HCT116 (cell line): ENCODE measurements at regions not wholly inside any gene's neighbourhood (a gene's known extent, or its start where the extent isn't known, plus 50 kb on each side); places are given as distances from the start of the nearest gene placed in this dataset.

Experiments used
- ATAC-seq: fragments of 200-7000 bp; cut with Tn5 transposase; 2 replicates; pipeline ENCODE4 v1.9.1; 2020; ENCODE audit warnings: mild to moderate bottlenecking, moderate library complexity
- BruUV-seq: library from RNA; stranded (reverse); fragments of 400-500 nt; replicated peaks from 2 replicates; lab custom pipeline; 2021; lab: Mats Ljungman, UMichigan
- CTCF ChIA-PET: fragments of 300-600 bp; sonication (Branson Sonifier 250); formaldehyde crosslinking; loops from one replicate; lab custom pipeline; 2021; ENCODE audit warnings: antibody characterized with exemption; lab: Charles Lee
- POLR2A ChIA-PET: fragments of 300-600, 350-600 bp; sonication (Branson Sonifier 250); formaldehyde crosslinking; loops from one replicate; lab custom pipeline; 2021; ENCODE audit warnings: antibody characterized with exemption; lab: Charles Lee
- RAD21 ChIA-PET, 2 experiments: fragments of 300-600 bp; sonication (Branson Sonifier 250); formaldehyde crosslinking; loops; one replicate each; lab custom pipeline; 2023; ENCODE audit warnings: low total read pairs in 2 of 2; ENCODE audit not compliant: uncharacterized antibody in 2 of 2, unreplicated experiment in 2 of 2, low non-redundant PET in 1 of 2; lab: Charles Lee
- DNase-seq: peaks from one replicate; pipeline ENCODE4 v3.0.0-alpha.2; 2010; ENCODE audit warnings: low read depth, low spot score
- H2AFZ ChIP-seq: fragments of 200-600 bp; shearing (Covaris generic), sonication (generic); 2 replicates; pipeline ENCODE4 v1.6.1; 2017; ENCODE audit warnings: low read depth, mixed run types, mixed read lengths, antibody characterized with exemption, low read length; ENCODE audit not compliant: poor library complexity, severe bottlenecking
- H3K27ac ChIP-seq: 2 replicates; pipeline ENCODE4 v1.5.1; 2012; ENCODE audit warnings: low read depth, low read length
- H3K27me3 ChIP-seq: fragments of 200-600 bp; sonication (generic); 2 replicates; pipeline ENCODE4 v1.6.1; 2016; ENCODE audit warnings: mixed run types, low read length, mixed read lengths; ENCODE audit not compliant: insufficient read depth
- H3K36me3 ChIP-seq, 2 experiments: fragments of 200-500 bp in 1 of 2; fragments of 200-600 bp in 1 of 2; sonication (Bioruptor generic) in 1 of 2; sonication (generic) in 1 of 2; 2 replicates each; pipeline versions ENCODE4 v1.5.1 to v1.6.1; 2014 to 2016; ENCODE audit warnings: low read length in 2 of 2, inconsistent platforms in 1 of 2, mixed read lengths in 1 of 2, mixed run types in 1 of 2; ENCODE audit not compliant: insufficient read depth in 2 of 2, control insufficient read depth in 1 of 2
- H3K4me1 ChIP-seq, 2 experiments: fragments of 200-600 bp in 1 of 2; sonication (generic) in 1 of 2; 2 replicates each; pipeline versions ENCODE4 v1.5.1 to v1.6.1; 2012 to 2017; ENCODE audit warnings: low read length in 2 of 2, inconsistent platforms in 1 of 2, mild to moderate bottlenecking in 1 of 2, mixed read lengths in 1 of 2, mixed run types in 1 of 2, moderate library complexity in 1 of 2; ENCODE audit not compliant: insufficient read depth in 2 of 2, control insufficient read depth in 1 of 2
- H3K4me2 ChIP-seq: fragments of 200-600 bp; sonication (generic); 2 replicates; pipeline ENCODE4 v1.6.1; 2017; ENCODE audit warnings: mixed run types, low read length, mixed read lengths
- H3K4me3 ChIP-seq, 2 experiments: fragments of 200-600 bp in 1 of 2; sonication (generic) in 1 of 2; replicated peaks in 1 of 2; 2 replicates each; pipeline ENCODE4 v1.5.1; 2011 to 2016; ENCODE audit warnings: low read length in 2 of 2, control low read depth in 1 of 2, low read depth in 1 of 2, mild to moderate bottlenecking in 1 of 2, mixed read lengths in 1 of 2, mixed run types in 1 of 2
- H3K79me2 ChIP-seq: fragments of 200-600 bp; sonication (generic); 2 replicates; pipeline ENCODE4 v1.6.1; 2017; ENCODE audit warnings: mild to moderate bottlenecking, mixed run types, low read length, moderate library complexity, mixed read lengths; ENCODE audit not compliant: insufficient read depth
- H3K9ac ChIP-seq: fragments of 200-600 bp; sonication (generic); 2 replicates; pipeline ENCODE4 v1.6.1; 2016; ENCODE audit warnings: low read length, mixed read lengths
- H3K9me2 ChIP-seq: fragments of 200-600 bp; sonication (generic), shearing (Covaris generic); 2 replicates; pipeline ENCODE4 v1.6.1; 2017; ENCODE audit warnings: mixed run types, mild to moderate bottlenecking, moderate library complexity; ENCODE audit not compliant: insufficient read depth
- H3K9me3 ChIP-seq, 2 experiments: fragments of 200-500 bp in 1 of 2; fragments of 200-600 bp in 1 of 2; sonication (Bioruptor generic) in 1 of 2; sonication (generic) in 1 of 2; 2 replicates each; pipeline ENCODE4 v1.6.1; 2014 to 2017; ENCODE audit warnings: low read length in 2 of 2, mixed read lengths in 2 of 2, inconsistent platforms in 1 of 2, low read depth in 1 of 2, mild to moderate bottlenecking in 1 of 2, mixed run types in 1 of 2, moderate library complexity in 1 of 2; ENCODE audit not compliant: control insufficient read depth in 1 of 2, insufficient read depth in 1 of 2
- H4K20me1 ChIP-seq: fragments of 200-600 bp; sonication (generic), shearing (Covaris generic); 2 replicates; pipeline ENCODE4 v1.6.1; 2017; ENCODE audit warnings: mixed run types, mild to moderate bottlenecking, moderate library complexity; ENCODE audit not compliant: insufficient read depth
- CBX3 ChIP-seq: IDR thresholded peaks from 2 replicates; pipeline ENCODE4 v1.6.1; 2012; ENCODE audit warnings: low read depth
- CEBPB ChIP-seq: IDR thresholded peaks from 2 replicates; pipeline ENCODE4 v1.6.1; 2012; ENCODE audit warnings: low read depth
- EGR1 ChIP-seq: IDR thresholded peaks from 2 replicates; pipeline ENCODE4 v1.6.1; 2012; ENCODE audit warnings: low read depth
- ELF1 ChIP-seq: IDR thresholded peaks from 2 replicates; pipeline ENCODE4 v1.6.1; 2012; ENCODE audit warnings: low read depth, borderline replicate concordance
- EZH2 ChIP-seq: fragments of 200-600 bp; sonication (generic); IDR thresholded peaks from 2 replicates; pipeline ENCODE4 v1.6.1; 2017; ENCODE audit warnings: antibody characterized with exemption, mixed run types
- FOSL1 ChIP-seq: IDR thresholded peaks from 2 replicates; pipeline ENCODE4 v1.6.1; 2012; ENCODE audit warnings: low read depth
- JUND ChIP-seq: IDR thresholded peaks from 2 replicates; pipeline ENCODE4 v1.6.1; 2012
- POLR2A ChIP-seq: IDR thresholded peaks from 2 replicates; pipeline ENCODE4 v1.7.0; 2011; ENCODE audit warnings: borderline replicate concordance; ENCODE audit not compliant: insufficient read depth, insufficient read length; ENCODE audit errors: extremely low read depth
- REST ChIP-seq: IDR thresholded peaks from 2 replicates; pipeline ENCODE4 v1.6.1; 2012; ENCODE audit warnings: low read depth
- SIN3A ChIP-seq: IDR thresholded peaks from 2 replicates; pipeline ENCODE4 v1.6.1; 2012; ENCODE audit warnings: low read depth
- SP1 ChIP-seq: IDR thresholded peaks from 2 replicates; pipeline ENCODE4 v1.6.1; 2012; ENCODE audit warnings: low read depth
- SRF ChIP-seq: IDR thresholded peaks from 2 replicates; pipeline ENCODE4 v1.6.1; 2012; ENCODE audit warnings: low read depth
- TCF7L2 ChIP-seq: IDR thresholded peaks from 2 replicates; pipeline ENCODE4 v1.7.0; 2011; ENCODE audit warnings: borderline replicate concordance, inconsistent platforms; ENCODE audit not compliant: insufficient read depth, insufficient read length; ENCODE audit errors: extremely low read depth
- YY1 ChIP-seq: IDR thresholded peaks from 2 replicates; pipeline ENCODE4 v1.6.1; 2011; ENCODE audit warnings: low read length, low read depth, moderate library complexity, mild to moderate bottlenecking; ENCODE audit not compliant: insufficient replicate concordance; ENCODE audit errors: extremely low read depth
- ZBTB33 ChIP-seq: IDR thresholded peaks from 2 replicates; pipeline ENCODE4 v1.6.1; 2011; ENCODE audit warnings: mild to moderate bottlenecking, low read length, moderate library complexity; ENCODE audit not compliant: insufficient replicate concordance; ENCODE audit errors: extremely low read depth
- ZFX ChIP-seq: fragments of 450-650 bp; IDR thresholded peaks from 2 replicates; pipeline ENCODE4 v1.6.1; 2017
- ZNF274 ChIP-seq: fragments of 200-500 bp; sonication (Bioruptor generic); IDR thresholded peaks from 2 replicates; pipeline ENCODE4 v1.6.1; 2014; ENCODE audit warnings: mild to moderate bottlenecking, low read depth, low read length, inconsistent platforms
- intact Hi-C: fragments of 100-400 bp; cut with micrococcal nuclease; formaldehyde crosslinking; loops from 2 replicates; pipeline ENCODE4 v1.10.0; 2022
- TF ChIP-seq, protein P1 (sequence below), 3 experiments: fragments of 200-600 bp in 1 of 3; sonication (generic) in 1 of 3; IDR thresholded peaks in 2 of 3; conservative IDR thresholded peaks in 1 of 3; 2 replicates each; pipeline ENCODE4 v1.5.1; 2012 to 2017; ENCODE audit warnings: low read depth in 2 of 3, low read length in 2 of 3, antibody characterized with exemption in 1 of 3, borderline replicate concordance in 1 of 3, control low read depth in 1 of 3, mild to moderate bottlenecking in 1 of 3, mixed read lengths in 1 of 3, mixed run types in 1 of 3, moderate library complexity in 1 of 3; ENCODE audit not compliant: insufficient read depth in 1 of 3
- TF ChIP-seq, protein P2 (sequence below): IDR thresholded peaks from 2 replicates; pipeline ENCODE4 v1.6.1; 2012
- TF ChIP-seq, protein P3 (sequence below): IDR thresholded peaks from 2 replicates; pipeline ENCODE4 v1.6.1; 2012

DNA sequence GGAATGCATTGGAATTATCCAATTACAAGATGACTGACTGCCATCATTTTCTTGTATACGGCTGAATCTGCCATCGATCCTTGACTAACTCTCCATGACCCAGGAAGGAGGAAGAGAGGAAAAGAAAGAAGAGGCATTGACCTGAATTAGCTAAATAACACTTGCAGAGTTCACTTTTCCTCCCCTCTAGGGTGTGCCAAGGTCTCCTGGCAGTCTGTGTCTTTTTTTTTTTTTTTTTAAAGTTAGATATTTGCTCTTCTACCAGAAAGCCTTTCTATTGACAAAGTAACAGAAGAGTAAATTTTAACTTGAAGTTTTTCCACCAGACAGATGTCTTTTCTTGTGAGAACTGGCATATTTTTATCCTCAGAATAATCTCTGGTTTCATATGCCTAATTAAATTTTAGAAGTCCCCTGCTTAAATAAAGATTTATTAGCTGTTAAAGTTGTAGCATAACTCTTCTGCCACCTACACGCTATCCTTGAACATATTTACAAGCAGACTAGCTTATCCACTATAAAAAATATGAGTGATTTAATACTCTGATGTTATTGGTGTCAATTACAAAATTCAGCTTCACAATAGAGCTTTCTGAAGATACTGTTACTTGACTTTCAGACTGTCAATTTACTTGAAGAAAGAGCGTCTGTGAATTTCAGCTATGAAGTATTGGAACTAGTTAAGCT, 171.7 kb upstream of the ETAA1 start:
- no peaks in the 10 kb centered on the region for H3K36me3 ChIP-seq
- no TSS peak for BruUV-seq
- H3K79me2 ChIP-seq, result no peaks in the 10 kb centered on the region
- H3K27me3 ChIP-seq, result no peaks in the 10 kb centered on the region
- ChIA-PET POLR2A (no interaction called here), RAD21 (no interaction called here), CTCF (no interaction called here)
- intact Hi-C loops, result no loop called here
- H2AFZ ChIP-seq, result no peak overlapping the region
- H3K9me3 ChIP-seq, result no peaks in the 10 kb centered on the region
- no peak for ATAC-seq
- no peaks in the 10 kb centered on the region for H3K9me2 ChIP-seq
- no peak overlapping the region for H3K9ac ChIP-seq
- no peak for DNase-seq
- no peak overlapping the region for H3K4me2 ChIP-seq
- H3K4me3 ChIP-seq, result no peak overlapping the region
- no peaks in the 10 kb centered on the region for H4K20me1 ChIP-seq
- no peak overlapping the region for H3K27ac ChIP-seq
- no peak for TF ChIP-seq ELF1
- TF ChIP-seq, protein P1, sequence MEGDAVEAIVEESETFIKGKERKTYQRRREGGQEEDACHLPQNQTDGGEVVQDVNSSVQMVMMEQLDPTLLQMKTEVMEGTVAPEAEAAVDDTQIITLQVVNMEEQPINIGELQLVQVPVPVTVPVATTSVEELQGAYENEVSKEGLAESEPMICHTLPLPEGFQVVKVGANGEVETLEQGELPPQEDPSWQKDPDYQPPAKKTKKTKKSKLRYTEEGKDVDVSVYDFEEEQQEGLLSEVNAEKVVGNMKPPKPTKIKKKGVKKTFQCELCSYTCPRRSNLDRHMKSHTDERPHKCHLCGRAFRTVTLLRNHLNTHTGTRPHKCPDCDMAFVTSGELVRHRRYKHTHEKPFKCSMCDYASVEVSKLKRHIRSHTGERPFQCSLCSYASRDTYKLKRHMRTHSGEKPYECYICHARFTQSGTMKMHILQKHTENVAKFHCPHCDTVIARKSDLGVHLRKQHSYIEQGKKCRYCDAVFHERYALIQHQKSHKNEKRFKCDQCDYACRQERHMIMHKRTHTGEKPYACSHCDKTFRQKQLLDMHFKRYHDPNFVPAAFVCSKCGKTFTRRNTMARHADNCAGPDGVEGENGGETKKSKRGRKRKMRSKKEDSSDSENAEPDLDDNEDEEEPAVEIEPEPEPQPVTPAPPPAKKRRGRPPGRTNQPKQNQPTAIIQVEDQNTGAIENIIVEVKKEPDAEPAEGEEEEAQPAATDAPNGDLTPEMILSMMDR (IDR thresholded peaks at IDR 0.05 in 2 of 3, conservative IDR thresholded peaks at IDR 0.05 in 1 of 3; ENCODE audit: borderline replicate concordance in 1 of 3, insufficient read depth in 1 of 3, low read depth in 2 of 3, low read length in 2 of 3), result no peak
- TF ChIP-seq ZNF274, result no peak
- no peak for TF ChIP-seq CEBPB
- TF ChIP-seq SP1, result no peak
- TF ChIP-seq, protein P2, sequence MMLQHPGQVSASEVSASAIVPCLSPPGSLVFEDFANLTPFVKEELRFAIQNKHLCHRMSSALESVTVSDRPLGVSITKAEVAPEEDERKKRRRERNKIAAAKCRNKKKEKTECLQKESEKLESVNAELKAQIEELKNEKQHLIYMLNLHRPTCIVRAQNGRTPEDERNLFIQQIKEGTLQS, result no peak
- no peak for TF ChIP-seq ZBTB33
- no peak for TF ChIP-seq SIN3A
- TF ChIP-seq ZFX, result no peak
- no peak for TF ChIP-seq CBX3
- no peak for TF ChIP-seq FOSL1
- TF ChIP-seq POLR2A, result no peak
- TF ChIP-seq JUND, result no peak
- no peak for TF ChIP-seq SRF
- TF ChIP-seq TCF7L2, result no peak
- TF ChIP-seq EGR1, result no peak
- no peak for TF ChIP-seq REST
- TF ChIP-seq, protein P3, sequence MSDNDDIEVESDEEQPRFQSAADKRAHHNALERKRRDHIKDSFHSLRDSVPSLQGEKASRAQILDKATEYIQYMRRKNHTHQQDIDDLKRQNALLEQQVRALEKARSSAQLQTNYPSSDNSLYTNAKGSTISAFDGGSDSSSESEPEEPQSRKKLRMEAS, result no peak
- no peak for TF ChIP-seq YY1
- no peak for TF ChIP-seq EZH2
- H3K4me1 ChIP-seq, result no peaks in the 10 kb centered on the region
